Activated CD8-positive, alpha-beta memory T cell treated with anti-CD3 and anti-CD28 coated beads for 24 hours (primary cell): ENCODE measurements at regions not wholly inside any gene's neighbourhood (a gene's known extent, or its start where the extent isn't known, plus 50 kb on each side); places are given as distances from the start of the nearest gene placed in this dataset.
"Not testable (repeated sequence)": the region's sequence is repeated elsewhere in the genome, so short reads cannot be mapped to it uniquely, and the experiment has no call there.

Experiments
- DNase-seq: peaks from one replicate; pipeline ENCODE4 v3.0.0-alpha.2; 2020

DNA sequence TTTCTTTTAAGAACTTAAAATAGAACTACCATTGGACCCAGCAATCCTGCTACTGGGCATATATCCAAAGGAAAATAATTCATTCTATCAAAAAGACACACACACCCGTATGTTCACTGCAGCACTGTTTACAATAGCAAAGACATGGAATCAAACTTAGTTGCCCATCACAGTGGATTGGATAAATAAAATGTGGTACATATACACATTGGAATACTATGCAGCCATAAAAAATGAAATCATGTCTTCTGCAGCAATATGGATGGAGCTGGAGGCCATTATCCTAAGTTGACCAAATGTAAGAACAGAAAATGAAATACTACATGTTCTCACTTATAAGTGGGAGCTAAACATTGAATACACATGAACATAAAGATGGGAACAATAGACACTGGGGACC is 585.3 kb upstream of the USP24 start:
- DNase-seq: no peak

DNA sequence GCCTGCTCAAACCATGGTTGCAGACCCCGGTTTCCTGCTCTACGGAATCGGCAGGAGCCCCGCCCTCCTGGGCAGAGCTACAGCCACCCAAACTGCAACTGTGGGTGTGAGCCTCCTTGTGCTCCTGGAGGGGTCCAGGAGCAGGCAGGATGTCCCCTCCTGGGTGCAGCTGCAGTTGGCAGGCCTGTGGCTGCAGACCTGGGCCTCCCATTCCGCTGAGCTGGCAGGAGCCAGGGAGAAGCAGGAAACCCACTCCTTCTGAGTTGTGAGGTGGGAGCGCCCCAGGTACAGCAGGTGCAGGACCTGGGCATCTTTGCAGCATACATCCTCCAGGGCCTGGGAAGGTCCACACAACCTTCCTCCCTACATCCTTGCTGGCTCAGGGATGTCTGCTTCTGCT is 578.7 kb upstream of the USP24 start:
- DNase-seq: no peak

DNA sequence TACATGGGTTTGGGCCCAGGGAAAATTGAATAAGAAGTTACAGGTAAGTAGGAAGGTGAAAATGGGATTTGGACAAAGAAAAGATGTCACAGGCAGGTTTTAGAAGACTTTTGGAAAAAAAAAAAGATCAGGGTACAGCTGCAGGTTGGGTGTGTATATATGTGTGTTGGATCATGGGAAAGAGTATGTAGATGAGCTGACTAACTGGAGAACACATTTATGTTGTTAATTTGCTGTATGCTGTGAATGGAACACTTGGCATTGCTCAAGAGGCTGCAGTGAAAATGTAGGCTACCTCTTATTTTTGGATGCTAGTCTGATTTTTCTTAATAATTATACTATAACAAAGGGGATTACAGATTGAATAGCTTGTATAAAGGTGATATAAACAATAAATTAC is 577.7 kb upstream of the USP24 start:
- no peak for DNase-seq

DNA sequence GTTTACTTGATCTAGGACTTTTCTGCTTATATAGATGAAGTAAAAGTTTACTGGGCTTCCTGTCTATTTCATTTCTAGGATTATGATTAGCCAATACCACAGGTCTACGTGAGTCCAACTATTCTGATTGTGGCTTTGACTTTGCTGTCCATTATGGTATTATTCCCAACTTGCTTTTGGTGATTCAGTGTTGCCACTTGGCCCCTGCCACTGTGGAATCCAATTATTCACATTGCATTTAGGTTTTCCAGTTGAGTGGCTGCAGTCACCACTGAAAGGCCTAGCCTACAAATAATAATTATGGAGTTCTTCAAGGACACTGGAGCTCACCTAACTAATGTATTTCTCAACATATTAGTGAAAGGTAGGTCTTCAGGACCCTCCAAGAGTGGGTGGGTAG is 574.3 kb upstream of the USP24 start:
- no peak for DNase-seq

DNA sequence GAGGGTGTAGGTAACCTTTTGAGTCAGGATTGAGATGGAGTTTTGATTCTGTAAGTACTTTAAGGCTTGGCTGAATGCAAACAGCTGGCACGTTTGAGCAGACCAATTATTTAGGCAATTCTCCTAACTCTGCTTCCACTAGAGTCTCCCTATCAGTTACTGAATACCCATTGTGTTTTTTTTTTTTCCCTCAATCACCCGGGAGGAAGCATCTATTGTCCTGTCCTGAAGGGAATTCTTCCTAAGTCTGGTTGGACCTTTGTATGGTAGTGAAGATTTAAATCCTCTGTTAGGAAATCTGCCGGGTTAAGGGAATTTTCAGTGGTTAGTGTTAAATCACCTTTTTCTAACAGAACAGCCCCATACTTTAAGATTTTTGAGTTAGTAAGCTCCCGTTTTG is 571.2 kb upstream of the USP24 start:
- no peak for DNase-seq

DNA sequence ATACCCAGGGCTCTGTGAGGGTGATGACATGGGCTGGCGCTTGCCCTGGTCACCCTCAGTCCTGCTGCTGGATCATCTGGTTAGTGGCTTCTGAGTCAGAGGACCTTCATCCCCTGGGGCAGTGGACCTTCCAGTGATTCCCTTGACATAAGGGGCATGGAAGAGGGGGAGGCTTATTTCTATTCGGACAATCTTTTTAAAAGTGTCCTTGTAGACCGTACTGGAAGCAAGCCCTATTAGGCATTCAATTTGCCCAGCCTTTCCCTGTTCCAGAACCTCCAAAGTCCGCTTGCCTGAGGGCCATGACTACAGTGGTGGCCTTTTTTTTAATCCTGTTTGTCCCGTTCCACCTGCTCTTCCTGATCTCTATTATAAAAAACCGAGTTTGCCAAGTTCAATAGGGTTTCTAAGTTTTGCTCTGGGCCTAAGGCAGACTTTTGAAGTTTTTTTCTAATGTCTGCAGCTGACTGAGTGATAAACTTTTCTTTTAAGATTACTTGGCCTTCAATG is 569.8 kb upstream of the USP24 start:
- not testable (repeated sequence) for DNase-seq

DNA sequence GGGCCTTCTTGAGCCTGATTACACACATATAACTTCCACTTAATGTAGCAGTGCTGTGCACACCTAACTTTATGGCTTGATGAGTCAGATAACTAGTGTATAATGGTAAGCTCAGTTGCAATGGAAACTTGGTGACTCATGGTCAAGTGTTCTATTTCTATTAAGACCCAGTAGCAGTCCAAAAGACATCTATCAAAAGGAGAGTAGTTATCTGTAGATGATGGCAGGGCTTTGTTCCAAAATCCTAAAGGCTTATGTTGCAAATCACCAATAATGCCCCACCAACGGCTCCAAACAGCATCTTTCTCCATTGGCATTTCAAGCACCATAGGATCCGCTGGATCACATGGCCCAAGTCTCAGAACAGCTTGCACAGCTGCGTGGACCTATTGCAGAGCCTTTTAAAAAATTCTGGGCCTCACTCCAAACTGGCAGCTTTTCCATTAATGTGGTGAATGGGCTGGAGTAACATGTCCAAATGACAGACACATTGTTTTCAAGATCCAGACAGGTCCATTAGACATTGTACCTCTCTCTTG is 566.8 kb upstream of the USP24 start:
- DNase-seq: no peak

DNA sequence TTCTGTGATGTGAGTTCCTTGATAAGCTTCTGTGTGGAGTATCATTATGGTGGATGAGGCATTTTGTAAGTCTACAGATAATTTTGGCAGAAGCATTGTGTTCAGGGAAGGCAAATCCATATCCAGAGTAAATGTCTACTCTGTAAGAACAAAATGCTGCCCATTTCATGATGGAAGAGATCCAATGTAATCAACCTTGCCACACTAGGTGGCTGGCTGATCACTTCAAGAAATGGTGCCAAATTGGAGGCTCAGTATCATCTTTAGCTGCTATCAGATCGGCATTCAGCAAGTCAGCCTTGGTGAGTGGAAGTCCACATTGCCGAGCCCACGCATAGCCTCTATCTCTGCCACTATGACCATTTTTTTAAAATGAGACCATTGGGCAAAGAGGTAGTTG is 565.8 kb upstream of the USP24 start:
- no peak for DNase-seq

DNA sequence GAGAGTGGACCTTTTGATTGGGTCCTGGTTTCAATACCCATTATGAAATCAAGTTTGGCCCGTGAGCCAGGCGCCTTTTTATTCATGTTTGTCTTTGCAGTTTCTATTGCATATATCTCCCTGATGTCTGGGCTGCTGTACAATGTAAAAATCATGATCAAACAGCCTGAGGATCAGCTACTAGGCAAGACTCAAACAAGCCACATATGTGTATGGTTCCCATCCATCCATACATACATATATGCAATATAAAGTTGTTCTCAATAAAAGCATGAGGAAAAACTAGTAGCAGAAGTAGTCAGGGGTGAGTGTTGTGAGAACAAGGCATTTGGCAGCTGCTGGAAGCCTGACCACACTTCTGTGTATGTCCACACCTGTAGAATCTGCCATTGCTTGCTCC is 562.4 kb upstream of the USP24 start:
- DNase-seq: no peak

DNA sequence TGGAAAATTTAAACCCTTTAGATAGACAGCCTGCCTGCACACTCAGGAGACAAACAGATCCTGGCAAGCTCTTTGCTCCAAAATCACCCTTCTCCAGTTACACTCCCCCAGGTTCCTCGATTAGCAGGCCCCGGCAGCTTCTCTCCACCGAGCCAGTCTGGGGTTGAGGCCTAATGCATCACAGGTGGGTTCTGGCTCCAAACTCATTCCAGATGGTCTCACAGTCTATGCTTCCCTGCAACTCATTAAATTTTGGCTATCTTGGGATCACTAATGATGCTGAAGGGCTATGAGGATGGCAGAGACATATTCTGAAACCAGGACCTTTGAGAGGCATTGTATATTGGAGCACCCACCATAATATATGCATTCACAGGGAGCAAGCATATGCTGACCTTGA is 559.8 kb upstream of the USP24 start:
- DNase-seq: no peak

DNA sequence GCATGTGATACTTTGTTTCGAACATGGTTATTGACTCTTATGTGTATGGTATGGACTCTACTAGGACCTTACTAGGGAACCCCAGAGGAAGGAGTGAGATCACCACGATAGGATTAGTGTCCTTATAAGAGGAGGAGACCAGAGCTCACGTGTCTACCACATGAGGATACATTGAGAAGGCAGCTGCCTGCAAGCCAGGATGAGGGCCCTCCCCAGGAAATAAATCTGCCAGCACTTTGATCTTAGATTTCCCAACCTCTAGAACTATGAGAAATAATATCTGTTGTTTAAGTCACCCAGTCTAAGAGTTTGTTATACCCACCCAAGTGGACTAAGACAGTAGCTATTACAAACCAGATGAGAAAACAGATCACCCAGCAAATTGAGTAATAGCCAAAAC is 559.3 kb upstream of the USP24 start:
- DNase-seq: no peak

DNA sequence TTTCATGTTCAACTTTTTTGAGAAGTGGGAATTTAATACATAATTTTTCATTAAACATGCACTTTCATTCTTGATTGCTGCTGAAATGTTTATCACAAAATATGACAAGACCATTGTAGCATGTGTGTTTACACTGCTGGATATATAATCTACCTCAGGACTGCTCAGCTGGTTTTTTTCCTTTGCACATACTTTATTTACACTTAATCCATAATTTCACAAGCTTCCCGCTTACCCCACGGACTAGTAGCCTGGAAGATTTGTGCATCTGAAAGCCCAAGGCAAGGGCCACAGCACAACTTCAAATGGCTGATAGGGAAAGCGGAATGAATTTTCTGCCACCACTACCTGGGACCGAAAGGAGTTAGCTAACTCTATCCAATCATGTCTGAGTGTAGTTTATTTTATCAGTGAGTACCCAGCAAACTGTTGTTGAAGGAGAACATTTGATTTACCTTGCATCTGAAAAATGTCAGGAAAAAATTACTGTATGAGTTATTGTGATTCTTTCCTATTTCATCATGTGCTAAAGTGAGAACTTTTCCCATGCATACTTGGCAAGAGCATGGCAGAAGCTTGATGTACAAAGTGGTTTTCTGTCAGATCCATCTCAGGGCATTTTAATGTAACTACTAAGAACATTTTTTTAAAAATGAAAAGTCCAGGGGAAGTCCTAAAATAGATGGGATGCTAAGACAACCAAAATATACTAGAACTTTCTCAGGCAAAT is 558.2 kb upstream of the USP24 start:
- no peak for DNase-seq

DNA sequence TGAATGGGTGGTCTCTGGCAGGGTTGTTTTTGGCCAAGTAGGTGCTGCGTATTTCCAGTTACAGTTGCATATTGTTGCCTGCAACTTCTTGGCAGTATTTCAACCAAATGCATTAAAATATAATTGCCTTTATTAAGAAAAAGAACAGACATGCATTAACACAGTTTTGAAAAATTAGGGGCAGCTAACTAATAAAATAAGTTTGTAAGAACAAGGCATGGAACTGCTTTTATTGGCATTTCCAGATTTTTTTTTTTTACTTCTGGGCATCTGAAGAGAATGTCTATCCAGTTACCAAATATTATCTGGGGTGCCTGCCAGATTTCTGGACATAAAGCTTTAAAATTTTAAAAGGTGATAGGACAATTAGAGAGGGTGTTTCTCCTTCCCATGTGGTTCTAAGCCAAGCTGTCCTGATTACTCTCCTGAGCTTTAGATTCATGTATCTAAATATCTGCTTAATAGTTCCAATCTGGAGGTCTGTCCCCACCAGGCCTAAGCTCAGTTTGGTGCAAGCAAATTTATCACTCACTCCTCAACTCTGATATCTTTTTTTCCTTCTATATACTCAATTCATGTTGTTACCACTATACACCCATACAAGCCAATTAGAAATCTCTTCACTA is 553.3 kb upstream of the USP24 start:
- DNase-seq: no peak

DNA sequence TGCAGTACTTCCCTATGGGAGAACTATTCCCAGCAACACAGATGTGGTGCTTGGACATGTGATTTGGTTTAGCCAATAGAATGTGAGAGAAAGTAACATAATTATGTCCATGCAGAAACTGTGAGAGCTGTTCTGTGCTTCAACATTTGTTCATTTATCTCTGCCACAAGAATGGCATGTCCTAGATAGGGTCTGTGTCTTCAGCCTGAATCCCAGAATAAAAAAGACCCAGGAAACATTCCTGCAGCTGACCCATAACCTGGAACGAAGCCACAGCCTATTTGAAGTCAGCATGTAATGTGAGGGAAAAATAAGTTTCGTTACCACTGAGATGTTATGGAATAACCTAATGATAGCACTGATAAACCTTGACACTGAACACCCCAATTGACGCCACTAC is 552.0 kb upstream of the USP24 start:
- no peak for DNase-seq

DNA sequence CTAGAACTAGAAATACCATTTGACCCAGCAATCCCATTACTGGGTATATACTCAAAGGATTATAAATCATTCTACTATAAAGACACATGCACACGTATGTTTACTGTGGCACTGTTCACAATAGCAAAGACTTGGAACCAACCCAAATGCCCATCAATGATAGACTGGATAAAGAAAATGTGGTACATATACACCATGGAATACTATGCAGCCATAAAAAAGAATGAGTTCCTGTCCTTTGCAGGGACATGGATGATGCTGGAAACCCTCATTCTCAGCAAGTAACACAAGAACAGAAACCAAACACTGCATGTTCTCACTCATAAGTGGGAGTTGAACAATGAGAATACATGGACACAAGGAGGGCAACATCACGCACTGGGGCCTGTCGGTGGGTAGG is 550.3 kb upstream of the USP24 start:
- DNase-seq: not testable (repeated sequence)

DNA sequence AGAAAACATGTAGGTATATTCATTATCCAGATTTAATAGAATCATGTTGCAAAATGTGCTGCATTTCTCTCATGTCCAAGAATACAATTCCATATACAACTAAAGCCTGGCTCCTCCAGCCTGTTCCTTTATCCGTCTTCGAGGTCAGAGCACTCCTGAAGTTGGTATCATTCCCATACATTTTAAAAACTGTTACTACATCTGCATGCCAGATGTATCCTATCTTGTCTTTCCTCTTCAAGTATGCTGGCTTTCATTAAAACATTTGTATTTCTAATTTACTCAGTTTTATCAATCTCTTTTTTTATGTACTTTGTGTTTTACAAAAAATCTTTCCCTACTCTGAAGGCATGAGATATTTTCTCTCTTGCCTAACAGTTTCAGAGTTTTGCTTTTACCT is 536.6 kb upstream of the USP24 start:
- no peak for DNase-seq

DNA sequence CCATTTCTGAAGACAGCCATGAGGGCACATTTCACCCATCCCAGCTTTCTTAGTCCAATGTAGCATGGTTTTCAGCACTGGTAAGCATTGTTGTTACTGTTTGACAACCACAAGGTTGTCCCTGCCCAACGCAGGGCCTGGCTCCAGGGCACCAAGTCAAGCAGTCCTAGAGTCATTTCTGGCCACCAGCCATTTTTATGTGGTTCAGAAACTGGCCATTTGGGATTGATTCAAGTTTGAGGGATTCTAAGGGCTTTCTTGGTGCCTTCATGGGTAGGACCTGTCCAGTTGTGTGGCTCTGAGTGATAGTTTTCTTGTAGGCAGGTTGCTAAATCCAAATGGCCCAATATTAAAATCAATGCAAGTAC is 535.4 kb upstream of the USP24 start:
- no peak for DNase-seq

DNA sequence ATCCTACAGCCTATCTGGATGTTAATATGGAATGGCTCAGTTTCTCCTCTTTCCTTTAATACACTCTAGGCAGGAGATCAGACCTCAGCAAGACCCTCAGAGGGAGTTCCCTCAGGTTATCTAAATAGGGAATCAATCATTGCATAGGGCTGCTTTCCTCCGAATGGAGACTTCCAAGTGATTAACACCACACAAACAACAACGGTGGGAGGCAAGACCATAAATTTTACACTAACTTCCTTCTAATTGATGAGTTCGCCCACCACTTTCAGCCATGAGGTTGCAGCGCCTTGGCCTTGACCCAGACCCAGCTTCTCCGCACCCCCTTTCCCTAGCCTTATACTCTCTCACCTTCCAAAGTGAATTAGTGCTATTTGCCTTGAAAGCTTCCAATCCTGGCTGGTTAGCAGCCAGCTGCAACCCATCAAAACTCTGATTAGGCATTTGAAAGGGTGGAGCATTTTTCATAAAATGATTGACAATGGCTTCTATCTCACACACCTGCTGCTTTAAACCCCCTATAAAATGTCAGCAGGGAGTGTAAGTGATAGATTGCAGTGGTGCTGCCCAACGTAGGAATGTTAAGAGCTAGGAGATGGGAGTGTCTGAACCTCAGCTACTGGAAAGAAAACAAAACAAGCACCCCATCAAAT is 534.9 kb upstream of the USP24 start:
- no peak for DNase-seq

DNA sequence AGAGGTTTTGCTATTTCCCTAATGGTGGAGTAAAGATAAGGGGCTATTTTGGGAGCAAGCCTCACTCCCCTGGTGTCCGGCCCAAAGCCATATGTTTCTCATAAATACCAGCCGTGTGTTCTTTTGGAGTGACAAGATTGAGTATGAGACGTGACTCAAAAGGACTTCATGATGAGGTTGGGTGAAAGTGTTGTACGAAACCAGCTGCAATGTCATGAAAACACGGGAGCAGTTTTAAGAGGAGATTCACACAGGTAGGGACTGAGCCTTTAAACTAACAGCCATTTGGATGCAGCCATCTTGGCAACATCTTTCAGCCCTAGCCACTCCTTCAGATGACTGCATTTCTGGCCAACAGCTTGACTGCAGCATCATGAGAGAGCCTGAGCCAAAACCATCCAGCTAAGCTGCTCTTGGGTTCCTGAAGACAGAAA is 532.3 kb upstream of the USP24 start:
- no peak for DNase-seq

DNA sequence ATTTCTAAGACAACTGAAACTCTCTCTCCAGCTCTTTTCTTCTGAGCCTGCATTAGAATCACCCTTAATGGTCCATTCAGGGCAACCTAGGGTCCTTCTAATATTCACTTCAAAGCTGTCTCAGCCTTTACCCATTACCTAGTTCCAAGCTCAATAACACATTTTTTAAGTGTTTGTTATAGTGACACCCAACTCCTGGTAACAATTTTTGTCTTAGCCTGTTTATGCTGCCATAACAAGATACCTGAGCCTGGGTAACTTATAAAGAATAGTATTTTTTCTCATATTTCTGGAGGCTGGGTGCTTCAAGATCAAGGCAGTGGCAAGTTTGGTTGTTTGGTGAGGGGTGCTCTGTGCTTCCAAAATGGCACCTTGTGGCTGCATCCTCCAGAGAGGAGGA is 531.5 kb upstream of the USP24 start:
- DNase-seq: no peak

DNA sequence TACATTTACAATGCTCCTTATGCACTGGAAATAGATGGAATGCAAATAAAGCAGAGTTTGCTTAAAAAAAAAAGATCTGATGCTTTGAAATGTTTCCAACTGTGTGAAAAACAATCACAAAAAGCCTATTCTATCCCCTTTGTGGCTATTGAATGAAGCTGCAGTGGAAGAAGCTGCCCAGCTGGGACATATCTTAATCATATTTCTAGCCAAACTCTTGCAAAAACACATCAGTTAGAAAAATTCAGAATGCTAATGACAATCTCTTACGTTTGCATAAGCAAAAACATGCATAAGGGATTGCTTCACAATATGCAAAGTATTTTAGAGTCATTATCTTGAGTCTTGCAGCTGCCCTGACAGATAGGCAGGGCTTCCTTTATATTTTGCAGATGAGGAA is 526.4 kb upstream of the USP24 start:
- no peak for DNase-seq

DNA sequence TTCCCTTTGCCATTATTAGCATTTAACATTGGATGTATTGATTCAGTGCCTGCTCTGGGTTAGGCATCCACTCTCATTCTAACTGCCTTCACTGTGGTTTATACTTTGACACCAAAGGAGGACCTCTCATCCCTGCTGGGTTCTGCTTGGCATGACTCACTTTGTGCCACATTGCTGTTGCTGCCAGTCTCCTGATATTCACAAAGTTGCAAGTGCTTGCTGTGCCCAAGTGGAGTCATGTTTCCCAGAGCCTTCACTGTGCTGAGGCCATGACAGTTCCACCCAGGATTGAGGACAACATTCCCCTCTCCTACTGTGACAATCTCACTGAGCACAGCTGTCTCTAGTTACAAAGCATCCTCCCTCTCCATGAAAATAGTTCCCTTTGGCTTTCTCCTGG is 519.9 kb upstream of the USP24 start:
- no peak for DNase-seq

DNA sequence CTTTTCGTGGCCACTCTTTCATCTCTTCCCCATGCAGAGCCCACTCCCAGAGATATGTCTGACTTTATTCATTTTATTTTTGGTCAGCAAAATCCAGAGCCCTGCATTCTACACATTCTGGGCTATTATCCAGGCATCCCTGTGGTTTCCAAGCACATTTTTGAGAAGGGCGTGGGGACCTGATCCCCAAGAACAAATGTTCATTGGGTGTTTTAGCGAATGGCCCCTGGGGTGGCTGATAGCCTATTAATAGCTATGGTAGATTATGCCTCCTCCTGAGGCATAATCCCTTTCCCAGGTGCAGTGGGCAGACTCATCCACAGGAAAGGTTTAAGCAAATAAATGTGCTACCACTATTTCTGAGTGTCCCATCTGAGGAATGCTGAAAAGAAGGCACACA is 511.8 kb upstream of the USP24 start:
- no peak for DNase-seq

DNA sequence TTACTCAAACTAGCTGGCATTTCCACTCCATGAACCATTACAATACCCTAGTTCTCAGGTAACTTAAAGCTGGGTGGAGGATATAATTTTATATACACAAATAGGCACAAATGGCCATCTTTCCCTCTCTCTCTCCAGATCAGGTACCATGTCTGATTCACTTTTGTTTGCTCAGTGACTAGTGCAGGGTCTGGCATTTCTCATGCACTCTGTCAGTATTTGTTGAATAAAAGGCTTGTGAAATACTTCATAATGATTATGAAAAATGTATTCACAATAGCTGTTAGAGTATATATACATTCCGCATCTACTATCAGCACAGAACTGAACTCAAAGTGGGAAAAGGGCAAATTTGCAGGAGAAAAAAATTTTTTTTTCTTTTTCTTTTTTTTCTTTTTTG is 510.2 kb upstream of the USP24 start:
- DNase-seq: no peak
